Erythroblast (primary cell): ENCODE measurements at regions not wholly inside any gene's neighbourhood (a gene's known extent, or its start where the extent isn't known, plus 50 kb on each side); places are given as distances from the start of the nearest gene placed in this dataset.

Experiments used
- DNase-seq, 2 experiments: peaks; one replicate each; lab custom pipeline; 2025; lab: John Stamatoyannopoulos, UW
- GATA1 ChIP-seq: IDR thresholded peaks from 2 replicates; pipeline ENCODE4 v1.6.1; 2011; ENCODE audit warnings: low read depth, mild to moderate bottlenecking, control low read depth, low read length, moderate library complexity
- POLR2A ChIP-seq: IDR thresholded peaks from 2 replicates; pipeline ENCODE4 v1.6.1; 2011; ENCODE audit warnings: mild to moderate bottlenecking, low read length

GRCh38 chr21:31781737-31782136 is 49.8 kb upstream of the SCAF4 start:
- TF ChIP-seq POLR2A: no peak
- TF ChIP-seq GATA1: no peak
- peak in 1 of 2 experiments; percentile 2 for DNase-seq
